NCI-H2029 treated with DMSO at 0.1 percent for 48 hours (cell line): ENCODE measurements at regions not wholly inside any gene's neighbourhood (a gene's known extent, or its start where the extent isn't known, plus 50 kb on each side); places are given as distances from the start of the nearest gene placed in this dataset.

Experiments used
- DNase-seq: peaks from one replicate; lab custom pipeline; 2025; lab: John Stamatoyannopoulos, UW

- DNase-seq: no peak
Observed at GRCh38 chr2:133667085-133667484, 98.8 kb upstream of the NCKAP5 start.

GRCh38 chr2:133667968-133668367 lies 99.7 kb upstream of the NCKAP5 start:
- no peak for DNase-seq

- DNase-seq: no peak
Observed at GRCh38 chr2:133668547-133668946, 100.3 kb upstream of the NCKAP5 start.

- DNase-seq: no peak
Observed at GRCh38 chr2:133673305-133673905, 105.1 kb upstream of the NCKAP5 start.

- DNase-seq: no peak
Observed at GRCh38 chr2:133674066-133674432, 105.8 kb upstream of the NCKAP5 start.

- peak; percentile 88 for DNase-seq
Observed at GRCh38 chr2:133674433-133675331, 106.4 kb upstream of the NCKAP5 start.

- DNase-seq: no peak
Observed at GRCh38 chr2:133676392-133677130, 108.3 kb upstream of the NCKAP5 start.

- no peak for DNase-seq
Observed at GRCh38 chr2:133680343-133681049, 112.2 kb upstream of the NCKAP5 start.

GRCh38 chr2:133682347-133682746 lies 114.1 kb upstream of the NCKAP5 start:
- DNase-seq: no peak

- DNase-seq: no peak
Observed at GRCh38 chr2:133682906-133683305, 114.6 kb upstream of the NCKAP5 start.

GRCh38 chr2:133685636-133686215 lies 117.5 kb upstream of the NCKAP5 start:
- no peak for DNase-seq

GRCh38 chr2:133690780-133691179 lies 122.5 kb upstream of the NCKAP5 start:
- DNase-seq: peak; percentile 9

- DNase-seq: no peak
Observed at GRCh38 chr2:133691336-133691735, 123.1 kb upstream of the NCKAP5 start.

- peak; percentile 49 for DNase-seq
Observed at GRCh38 chr2:133705287-133705686, 137.0 kb upstream of the NCKAP5 start.

GRCh38 chr2:133710613-133711012 lies 142.3 kb upstream of the NCKAP5 start:
- no peak for DNase-seq

- DNase-seq: no peak
Observed at GRCh38 chr2:133711201-133711600, 142.9 kb upstream of the NCKAP5 start.

GRCh38 chr2:133711806-133712205 lies 143.5 kb upstream of the NCKAP5 start:
- no peak for DNase-seq

- no peak for DNase-seq
Observed at GRCh38 chr2:133712369-133712768, 144.1 kb upstream of the NCKAP5 start.

- no peak for DNase-seq
Observed at GRCh38 chr2:133713049-133713580, 144.9 kb upstream of the NCKAP5 start.

GRCh38 chr2:133716166-133716565 lies 147.9 kb upstream of the NCKAP5 start:
- DNase-seq: no peak

- DNase-seq: peak; percentile 3
Observed at GRCh38 chr2:133717497-133717896, 149.2 kb upstream of the NCKAP5 start.
